Amniotic epithelial cell (primary cell): ENCODE measurements at regions not wholly inside any gene's neighbourhood (a gene's known extent, or its start where the extent isn't known, plus 50 kb on each side); places are given as distances from the start of the nearest gene placed in this dataset.

Experiments used
- DNase-seq: peaks from one replicate; pipeline ENCODE4 v3.0.0-alpha.2; 2010; ENCODE audit warnings: low read depth

DNA sequence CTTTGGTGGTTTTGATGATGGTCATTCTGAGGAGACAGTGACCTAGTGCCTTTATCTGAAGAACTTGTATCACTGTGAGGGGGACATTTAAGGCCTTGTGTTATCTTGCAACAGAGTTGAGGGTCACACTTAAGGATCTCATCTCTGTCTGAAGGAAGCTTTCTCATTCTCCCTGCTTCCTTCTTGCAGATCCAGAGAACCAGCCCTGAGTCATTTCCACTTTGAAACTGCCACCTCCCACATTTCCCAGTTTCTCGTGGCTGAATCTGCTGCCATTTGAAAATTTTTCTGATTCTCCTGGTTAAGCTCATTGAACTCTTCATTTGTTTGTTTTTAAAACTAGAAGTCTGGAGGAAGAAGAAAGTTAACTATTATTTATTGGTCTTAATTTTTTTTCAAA, 190.2 kb upstream of the CDH11 start:
- peak; percentile 29 for DNase-seq

DNA sequence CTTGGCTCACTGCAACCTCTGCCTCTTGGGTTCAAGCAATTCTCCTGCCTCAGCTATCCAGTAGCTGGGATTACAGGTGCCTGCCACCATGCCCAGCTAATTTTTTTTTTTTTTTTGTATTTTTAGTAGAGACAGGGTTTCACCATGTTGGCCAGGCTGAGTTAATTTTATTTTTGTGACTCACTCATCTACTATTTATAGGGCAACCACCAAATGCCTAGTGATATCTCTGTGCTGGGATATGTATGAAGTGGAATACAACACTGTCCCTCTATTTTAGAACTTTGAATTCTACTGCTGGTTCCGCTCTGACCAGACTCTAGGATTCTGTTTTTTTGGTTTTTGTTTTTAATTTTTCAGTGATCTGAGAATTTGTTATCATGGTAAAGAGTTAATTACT, 188.6 kb upstream of the CDH11 start:
- DNase-seq, result peak; percentile 54

DNA sequence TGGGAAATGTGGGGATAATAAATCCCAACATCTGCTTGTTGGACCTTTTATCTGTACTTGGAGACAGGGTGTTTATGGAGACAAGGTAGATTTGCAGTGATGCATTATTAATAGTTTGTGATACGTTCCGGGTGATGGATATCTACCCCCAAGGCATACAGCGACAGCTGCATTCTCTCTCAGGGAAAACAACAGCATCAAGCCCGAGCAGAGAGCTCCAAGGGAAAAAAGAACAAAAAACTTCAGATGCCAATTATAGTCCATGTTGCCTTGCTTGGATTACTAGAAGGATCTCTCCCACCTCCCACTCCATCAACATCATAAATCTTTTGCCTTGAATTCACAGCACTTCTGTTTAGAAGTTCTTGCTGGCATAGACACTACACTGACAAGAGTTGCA, 187.5 kb upstream of the CDH11 start:
- peak; percentile 68 for DNase-seq

DNA sequence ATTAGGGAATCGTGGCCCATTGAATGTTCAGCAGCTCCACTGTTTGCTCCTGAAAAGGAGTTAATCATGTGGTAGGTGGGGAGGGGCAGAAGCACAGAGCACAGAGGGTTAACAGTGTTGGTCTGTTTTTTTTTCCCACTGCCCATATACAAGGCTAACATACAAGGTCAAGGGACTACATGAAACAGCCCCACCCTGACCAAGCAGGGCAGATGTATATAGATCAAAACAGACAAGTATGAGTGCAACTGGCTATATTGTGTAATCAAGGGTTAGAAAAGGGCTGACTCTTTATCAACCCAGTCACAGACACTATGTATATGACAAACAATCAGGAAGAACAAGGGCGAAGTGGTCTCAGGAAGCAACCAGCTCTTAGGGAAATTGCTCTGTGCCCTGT, 186.6 kb upstream of the CDH11 start:
- peak; percentile 49 for DNase-seq

DNA sequence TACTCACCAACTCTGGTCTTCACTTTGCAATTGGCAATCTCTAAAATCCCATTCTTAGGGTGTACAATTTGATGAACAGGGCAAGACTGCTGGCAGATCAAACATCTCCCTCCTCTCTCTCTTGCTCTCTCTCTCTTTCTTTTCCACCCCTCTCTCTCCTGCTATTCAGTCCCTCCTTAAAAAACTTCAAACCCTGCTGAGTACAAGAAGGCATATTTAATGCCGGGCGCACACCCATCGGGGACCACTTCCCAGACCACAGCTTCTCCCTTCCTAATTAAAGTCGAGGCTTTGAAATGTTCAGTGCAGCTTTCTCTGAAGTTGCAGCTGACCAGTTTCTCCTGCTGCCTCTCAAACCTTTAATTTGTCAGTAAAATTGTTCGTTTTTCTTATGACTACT, 185.4 kb upstream of the CDH11 start:
- DNase-seq, result no peak

DNA sequence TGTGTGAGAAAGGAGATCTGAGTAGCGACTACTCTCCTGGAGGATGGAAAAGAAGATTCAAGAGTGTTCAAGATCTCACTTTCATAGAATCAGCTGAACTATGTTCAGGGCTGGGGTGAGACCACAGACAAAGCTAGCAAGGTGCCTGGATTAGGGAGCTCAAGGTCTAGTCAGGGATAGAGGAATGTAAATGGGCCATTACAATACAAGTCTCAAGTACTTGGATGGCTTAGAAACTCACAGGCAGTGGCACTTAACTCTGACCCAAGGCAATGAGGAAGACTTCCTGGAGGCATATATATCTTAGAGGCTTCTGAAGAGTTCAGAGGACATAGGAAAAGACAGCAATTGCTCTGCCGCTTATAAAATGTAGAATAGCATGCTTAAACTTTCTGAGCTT, 184.9 kb upstream of the CDH11 start:
- no peak for DNase-seq

DNA sequence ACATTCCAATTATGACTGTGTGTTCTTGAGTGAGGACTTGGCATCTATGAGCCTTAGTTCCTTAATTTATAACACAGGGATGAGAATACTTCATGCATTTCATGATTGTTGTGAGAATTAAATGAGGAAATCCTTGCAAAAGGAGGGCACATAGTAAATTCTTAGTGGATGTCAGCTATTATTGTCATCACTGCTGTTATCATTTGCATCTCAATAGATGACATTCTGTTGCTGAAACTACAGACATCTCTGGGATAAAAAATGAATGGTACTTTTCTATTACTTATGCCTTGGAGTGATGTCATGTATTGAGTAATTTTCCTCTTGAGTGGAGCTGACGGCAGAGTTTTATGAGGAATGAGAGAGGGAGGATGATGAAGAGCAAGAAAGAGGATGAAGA, 184.4 kb upstream of the CDH11 start:
- DNase-seq, result peak; percentile 41

DNA sequence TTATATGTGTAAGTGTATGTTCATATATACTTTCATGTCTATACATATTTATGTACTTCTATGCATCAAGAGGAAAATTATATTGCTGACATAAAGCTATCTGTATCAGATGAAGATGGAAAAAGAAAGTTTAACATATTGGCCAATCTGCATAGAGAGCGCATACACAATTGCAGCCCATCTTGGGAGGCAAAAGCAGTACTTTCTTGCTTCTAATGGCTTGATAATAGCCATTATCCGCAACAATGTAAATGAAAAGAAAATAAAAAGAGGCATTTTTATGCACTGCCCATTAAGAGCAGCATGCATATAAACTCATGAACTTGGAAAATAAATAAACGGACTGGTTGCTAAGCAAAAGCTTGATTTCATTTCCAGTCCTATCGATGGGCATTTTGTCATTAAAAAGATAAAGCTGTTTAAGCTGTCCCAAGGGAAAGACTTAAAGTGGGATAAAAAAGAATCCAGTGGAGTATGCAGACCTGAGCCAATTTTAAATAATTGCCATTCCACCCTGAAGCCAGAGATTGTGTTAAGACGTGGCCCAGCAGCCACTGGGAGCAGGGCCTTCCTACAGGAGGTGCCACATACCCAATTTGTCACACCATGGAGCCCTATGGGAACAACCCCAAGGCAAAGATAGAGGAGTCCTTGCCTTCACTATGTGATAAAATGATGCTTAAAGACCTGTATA, 183.6 kb upstream of the CDH11 start:
- DNase-seq, result no peak

DNA sequence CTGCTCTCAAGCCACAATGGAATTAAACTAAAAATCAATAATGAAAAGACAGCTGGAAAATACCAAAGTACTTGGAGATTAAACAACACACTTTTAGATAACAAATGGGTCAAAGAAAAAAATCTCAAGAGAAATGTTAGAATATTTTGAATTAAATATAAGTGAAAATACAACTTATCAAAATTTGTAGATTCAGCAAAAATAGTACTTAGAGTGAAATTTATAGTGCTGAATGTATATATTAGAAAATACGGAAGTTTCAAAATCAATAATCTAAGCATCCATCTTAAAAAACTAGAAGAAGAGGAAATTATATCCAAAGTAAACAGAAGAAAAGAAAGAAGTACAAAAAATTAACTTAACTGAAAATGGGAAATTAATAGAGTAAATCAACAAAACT, 179.2 kb upstream of the CDH11 start:
- no peak for DNase-seq

DNA sequence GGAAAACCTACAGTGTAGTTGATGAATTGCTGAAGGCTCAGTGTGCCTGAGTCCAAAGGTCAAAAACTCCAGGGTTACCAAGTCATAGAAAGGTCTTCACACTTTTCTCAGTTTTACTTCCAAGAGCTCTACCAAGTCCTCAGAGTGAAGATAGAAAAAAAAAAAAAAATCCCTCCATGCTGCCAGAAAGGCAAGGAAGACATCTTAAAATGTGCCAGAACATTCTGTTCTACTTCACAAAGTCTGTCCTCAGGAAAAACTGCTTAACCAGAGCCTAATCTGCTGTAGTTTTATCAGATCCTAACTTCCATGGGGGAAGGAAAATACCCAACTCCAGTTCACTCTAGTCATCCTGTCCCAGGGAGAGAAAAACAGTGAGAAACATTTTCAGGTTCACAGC, 175.6 kb upstream of the CDH11 start:
- peak; percentile 65 for DNase-seq

DNA sequence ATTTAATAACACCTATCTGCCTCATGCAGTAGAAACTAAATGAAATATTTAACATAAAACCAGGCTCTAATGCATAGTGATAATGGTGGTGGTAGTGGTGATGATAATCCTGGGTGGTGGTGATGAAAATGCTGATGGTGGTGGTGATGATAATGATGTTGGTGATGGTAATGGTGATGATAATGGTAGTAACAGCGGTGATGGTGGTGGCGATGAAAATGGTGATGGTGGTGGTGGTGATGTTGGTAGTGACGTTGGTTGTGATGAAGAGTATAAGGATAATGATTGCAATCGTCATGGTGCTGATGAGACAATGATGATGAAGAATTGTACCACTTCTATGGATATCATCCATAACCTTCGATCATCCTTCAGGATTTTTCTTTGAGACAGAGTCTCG, 173.7 kb upstream of the CDH11 start:
- no peak for DNase-seq

DNA sequence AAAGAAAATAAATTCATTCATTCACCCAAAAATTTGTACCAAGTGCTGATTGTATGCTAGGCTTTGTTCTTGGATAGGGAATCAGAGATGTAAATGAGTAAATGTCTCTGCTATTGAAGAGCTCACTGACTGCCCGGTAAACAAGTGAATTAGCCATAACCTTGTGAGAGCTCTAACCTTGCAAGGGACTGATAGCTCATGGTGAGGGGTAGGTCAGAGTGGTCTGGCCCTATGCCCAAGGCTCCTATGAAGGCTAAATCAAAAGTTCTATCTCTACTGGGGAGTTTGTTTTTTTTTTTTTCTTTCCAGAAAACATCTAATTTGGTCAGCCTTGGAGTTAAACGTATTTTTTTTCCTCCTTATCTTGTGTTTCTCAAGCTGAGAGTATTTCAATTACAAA, 172.8 kb upstream of the CDH11 start:
- DNase-seq, result peak; percentile 21

DNA sequence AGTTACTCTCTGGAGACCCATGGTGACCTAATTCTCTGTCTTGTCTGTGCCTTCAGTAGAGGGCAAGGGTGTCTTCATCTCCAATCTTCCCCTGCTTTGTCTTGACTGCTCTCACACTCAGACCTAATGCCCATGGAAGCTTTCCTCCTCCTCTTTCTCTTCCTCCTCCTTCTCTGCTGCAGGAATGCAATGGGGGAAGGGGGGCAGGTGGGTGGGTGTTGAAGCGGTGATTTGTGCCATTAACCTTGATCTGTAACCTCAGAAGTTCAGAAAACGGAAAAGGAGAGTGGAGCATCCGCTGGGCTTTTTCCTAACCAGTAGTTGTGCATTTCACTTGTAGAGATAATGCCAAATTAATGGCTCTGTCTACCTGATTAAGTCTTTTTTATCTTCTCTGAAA, 172.3 kb upstream of the CDH11 start:
- no peak for DNase-seq

DNA sequence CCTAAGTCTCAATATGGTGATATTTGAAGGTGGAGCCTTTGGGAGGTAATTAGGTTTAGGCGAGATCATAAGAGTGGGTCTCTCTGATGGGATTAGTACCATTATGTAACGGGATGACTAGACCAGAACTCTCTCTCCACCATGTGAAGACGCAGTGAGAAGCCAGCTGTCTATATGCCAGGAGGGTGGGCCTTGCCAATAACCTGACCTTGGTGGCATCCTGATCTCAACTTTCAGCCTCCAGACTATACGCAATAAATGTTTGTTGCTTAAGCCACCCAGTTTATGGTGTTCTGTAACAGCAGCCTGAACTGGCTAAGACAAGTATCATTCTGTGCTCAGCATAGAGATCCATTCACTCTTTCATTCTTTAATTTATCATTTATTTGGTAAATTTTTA, 167.2 kb upstream of the CDH11 start:
- no peak for DNase-seq

DNA sequence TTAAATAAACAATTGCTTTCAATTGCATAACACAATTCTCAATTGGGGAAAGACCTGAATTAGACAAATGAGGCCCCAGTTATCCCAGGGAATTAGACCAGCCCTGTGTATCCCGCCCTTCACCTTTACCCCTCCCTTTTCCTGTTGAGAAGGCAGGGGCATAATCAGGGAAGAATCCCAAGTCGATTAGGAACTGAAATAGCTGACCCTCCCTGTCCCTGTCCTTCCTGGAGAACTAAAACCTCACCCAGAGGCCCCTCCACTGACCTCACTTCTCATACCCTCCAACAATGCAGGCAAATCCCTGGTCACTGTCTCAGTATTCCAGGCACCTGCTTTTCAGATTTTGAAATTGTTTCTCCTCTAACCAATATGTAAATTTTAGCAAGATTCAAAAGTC, 165.4 kb upstream of the CDH11 start:
- DNase-seq, result no peak

DNA sequence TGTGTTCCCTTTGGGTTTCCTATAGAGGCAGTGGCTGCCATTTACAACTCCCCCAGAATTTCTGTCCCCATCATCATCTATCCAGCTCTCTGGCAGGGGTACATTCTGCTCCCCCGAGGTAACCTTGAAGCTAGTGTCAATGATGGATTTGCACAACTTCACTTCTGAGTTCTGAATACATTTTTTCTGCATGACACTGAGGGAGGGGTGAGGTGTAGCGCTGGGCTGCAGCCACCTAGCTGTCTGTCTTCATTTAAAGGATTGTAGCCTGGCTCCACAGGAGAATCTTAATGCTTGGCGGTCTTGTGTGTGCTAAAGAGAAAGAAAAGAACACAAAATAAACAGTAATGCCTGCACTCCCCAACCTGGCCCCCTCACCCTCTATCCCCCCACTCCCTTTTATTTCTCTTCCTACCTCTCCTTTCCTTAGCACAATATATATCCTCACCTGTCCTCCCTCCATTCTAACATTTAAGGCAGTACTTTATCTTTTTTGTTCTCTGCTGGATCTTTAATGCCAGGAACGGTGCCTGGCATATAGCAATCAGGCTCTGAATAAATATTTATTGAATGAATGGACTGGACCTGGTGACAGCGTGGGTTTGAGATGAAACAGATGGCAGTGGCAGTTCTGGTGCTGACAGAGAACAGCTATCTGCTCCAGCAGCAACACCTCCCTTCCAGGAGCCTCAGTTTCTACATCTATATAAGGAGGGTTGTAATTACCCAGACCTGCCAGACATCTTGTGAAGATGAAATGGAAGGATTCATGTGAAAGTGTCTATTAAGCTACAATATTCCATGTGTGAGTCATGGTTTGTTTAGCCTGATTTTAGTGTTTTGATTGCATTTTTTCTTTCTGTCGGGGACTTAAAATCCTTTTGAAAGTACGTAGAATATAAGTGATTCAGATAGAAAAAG, 163.5 kb upstream of the CDH11 start:
- DNase-seq, result peak; percentile 51

DNA sequence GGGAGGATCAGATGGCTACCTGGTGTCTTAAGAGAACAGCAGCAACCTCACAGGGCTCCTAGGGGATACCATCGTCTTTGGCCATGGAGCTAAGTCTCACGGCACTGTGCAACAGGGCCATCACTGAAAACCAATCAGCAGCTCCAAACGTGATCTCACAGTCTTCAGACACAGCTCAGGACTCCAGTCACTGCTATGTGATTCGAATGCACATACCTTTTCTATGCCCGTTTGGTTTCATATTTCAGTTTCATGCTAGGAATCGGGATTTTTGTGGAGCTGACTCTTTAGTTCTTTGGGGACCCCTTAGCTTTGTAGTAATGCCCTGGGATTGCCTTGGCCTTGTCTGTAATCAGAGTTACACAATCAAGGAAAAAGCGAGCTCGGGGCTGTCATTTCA, 162.8 kb upstream of the CDH11 start:
- peak; percentile 27 for DNase-seq

DNA sequence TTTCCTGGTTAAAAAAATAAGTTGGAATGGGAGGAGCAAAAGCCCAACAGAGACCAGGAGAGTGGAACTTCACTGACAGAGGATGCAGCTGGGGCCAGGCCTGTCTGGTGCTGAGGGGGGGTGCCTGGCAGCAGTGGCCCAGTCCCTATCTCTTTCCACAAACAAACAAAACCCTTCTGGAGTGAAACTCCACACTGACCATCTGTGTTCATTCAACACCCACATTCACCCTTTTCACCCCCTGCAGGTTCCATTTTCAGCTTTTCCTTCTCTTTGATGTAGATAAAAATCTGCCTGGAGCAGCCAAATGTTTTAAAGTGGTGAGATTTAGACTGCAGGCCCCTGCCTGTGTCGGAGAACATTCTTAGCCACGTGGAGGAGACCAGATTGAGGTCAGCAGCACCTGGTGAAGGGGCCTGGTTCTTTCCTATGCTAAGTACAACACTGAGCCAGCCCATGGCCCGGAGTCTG, 161.4 kb upstream of the CDH11 start:
- DNase-seq, result no peak

DNA sequence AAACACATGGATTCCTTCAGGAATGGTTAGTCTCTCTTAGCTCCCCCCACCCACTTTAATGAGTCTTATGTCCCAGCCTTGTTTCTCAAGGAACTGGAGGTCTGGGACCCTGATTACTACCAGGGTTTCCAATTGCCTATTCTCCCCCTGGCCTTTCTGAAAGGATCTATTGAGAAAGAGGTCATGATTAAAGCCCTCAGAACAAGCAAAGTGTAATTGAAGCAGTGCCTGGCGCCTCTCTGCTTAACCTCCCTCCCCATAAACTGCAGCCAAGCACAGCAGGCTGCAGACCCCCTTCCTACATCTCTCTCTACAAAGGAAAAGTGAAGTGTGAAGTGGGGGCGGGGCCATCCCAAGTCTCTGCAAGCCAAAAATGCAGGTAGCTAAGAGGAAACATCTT, 159.7 kb upstream of the CDH11 start:
- DNase-seq, result no peak

DNA sequence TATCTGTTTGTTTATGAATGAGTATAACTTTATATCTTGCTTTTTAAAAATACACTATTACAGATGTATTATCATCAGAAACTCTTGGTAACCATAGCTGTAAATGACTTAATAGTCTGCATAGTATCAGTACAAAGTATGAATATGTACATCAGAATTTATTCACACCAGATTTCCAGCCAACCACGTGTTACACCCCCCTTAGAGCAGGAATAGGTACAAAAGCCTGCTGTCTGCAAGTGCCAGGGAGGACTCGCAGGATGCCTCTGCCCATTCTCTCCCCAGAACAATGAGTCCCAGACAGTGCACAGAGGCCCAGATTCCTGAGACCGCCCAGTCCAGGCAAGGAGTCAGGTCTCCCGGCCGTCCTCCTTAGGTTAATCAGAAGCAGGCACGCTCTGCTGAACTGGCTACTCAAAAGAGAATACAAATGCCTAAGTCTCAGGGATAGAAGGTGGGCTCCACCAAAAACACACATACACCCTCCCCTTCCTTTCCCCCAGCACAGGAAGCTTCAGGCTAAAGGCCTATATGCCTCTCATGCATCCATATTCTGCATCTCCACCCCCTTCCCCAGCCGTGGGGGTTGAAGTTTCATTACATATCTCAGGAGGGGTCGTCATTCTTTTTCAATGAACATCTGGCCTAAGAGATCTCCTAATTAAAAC, 159.1 kb upstream of the CDH11 start:
- DNase-seq, result no peak

DNA sequence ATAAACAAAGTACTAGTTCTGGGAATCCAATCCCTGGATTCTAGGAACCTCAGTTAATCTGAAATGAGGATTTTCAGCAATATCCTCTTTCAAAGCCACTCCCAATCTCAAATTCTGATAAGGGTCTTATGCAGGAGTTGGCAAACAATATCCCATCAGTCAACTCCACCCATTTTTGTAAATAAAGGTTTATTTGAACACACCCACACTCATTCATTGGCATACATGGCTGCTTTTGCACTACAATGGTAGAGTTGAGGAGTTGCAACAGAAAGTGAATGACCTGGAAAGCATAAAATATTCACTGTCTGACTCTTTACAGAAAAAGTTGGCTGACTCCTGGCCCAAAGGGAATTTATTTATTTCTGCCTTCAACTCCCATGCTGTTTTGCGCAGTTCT, 157.7 kb upstream of the CDH11 start:
- no peak for DNase-seq

DNA sequence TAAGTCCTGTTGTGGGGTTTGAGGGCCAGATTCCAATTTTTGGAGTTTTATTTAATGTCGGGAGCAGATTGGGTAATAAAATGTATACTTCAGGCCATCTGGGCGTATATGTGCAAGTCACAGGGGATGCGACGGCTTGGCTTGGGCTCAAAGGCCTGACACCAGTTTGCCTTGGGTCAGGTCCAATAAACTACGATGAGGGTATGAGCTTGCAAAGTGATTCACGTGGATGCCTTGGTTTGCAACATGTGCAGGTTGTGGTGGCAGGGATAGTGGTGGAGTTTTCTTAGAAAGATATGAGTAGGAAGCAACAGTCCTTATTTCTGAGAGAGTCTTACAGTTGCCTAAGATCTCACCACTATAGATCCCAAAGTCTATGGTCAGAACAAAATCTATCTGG, 157.0 kb upstream of the CDH11 start:
- no peak for DNase-seq

DNA sequence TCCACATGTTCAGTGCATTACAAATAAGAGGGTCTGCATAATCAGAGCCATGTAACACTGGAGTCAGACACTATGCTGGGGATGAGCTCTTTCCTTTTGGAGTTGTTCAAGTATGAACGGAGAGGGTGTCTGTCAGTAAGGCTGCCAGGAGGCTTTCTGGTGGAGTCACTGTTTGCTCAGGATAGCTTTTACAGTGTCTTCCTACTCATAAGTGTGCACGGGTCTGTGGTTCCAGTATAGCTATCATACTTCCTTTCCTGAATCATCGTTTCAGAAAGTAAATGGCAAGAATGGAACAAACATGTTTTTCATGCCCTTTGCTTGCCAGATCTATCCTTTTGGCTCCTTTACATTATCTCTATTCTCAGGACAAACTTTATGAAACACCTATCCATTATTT, 152.7 kb upstream of the CDH11 start:
- no peak for DNase-seq
